Body of pancreas (tissue), 4 donors: ENCODE measurements at regions not wholly inside any gene's neighbourhood (a gene's known extent, or its start where the extent isn't known, plus 50 kb on each side); places are given as distances from the start of the nearest gene placed in this dataset.
"Not testable (repeated sequence)": the region's sequence is repeated elsewhere in the genome, so short reads cannot be mapped to it uniquely, and the experiment has no call there.

Source experiments
- POLR2A ChIP-seq, 3 donors: fragments of 450-650 bp; IDR thresholded peaks; one replicate each; pipeline ENCODE4 v1.6.1; 2016; ENCODE audit warnings: antibody characterized with exemption in 3 of 3, mild to moderate bottlenecking in 2 of 3
- TF ChIP-seq, protein P1 (sequence below), 7 experiments: fragments of 450-650 bp in 4 of 7; fragments of 200-600 bp in 3 of 7; sonication (generic) in 3 of 7; IDR thresholded peaks; one replicate each; pipeline ENCODE4 v1.5.1; 2016 to 2019; ENCODE audit warnings: antibody characterized with exemption in 7 of 7

DNA sequence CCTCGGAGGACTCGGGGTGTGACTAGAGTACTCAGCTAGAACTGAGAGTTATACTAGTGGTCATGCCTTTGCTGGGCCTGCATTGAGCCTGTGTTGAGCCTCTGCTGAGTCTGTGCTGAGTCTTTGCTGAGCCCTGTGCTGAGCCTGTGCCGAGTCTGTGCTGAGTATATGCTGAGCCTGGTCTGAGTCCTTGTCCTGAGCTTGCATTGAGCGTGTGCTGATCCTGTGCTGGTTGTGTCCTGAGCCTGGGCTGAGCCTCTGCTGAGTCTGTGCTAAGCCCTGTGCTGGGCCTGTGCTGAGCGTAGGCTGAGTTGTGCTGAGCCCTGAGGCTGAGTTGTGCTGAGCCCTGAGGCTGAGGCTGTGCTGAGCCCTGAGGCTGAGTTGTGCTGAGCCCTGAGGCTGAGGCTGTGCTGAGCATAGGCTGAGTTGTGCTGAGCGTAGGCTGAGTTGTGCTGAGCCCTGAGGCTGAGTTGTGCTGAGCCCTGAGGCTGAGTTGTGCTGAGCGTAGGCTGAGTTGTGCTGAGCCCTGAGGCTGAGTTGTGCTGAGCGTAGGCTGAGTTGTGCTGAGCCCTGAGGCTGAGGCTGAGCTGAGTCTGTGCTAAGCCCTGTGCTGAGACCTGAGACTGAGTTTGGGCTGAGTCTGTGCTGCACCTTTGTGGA, 89.4 kb downstream of the MALL start:
- TF ChIP-seq, protein P1, sequence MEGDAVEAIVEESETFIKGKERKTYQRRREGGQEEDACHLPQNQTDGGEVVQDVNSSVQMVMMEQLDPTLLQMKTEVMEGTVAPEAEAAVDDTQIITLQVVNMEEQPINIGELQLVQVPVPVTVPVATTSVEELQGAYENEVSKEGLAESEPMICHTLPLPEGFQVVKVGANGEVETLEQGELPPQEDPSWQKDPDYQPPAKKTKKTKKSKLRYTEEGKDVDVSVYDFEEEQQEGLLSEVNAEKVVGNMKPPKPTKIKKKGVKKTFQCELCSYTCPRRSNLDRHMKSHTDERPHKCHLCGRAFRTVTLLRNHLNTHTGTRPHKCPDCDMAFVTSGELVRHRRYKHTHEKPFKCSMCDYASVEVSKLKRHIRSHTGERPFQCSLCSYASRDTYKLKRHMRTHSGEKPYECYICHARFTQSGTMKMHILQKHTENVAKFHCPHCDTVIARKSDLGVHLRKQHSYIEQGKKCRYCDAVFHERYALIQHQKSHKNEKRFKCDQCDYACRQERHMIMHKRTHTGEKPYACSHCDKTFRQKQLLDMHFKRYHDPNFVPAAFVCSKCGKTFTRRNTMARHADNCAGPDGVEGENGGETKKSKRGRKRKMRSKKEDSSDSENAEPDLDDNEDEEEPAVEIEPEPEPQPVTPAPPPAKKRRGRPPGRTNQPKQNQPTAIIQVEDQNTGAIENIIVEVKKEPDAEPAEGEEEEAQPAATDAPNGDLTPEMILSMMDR (IDR thresholded peaks at IDR 0.05): not testable (repeated sequence)
- not testable (repeated sequence) for TF ChIP-seq POLR2A (IDR thresholded peaks at IDR 0.05)
